Epidermal melanocyte (primary cell): ENCODE measurements at regions not wholly inside any gene's neighbourhood (a gene's known extent, or its start where the extent isn't known, plus 50 kb on each side); places are given as distances from the start of the nearest gene placed in this dataset.

Experiments
- DNase-seq: peaks from one replicate; pipeline ENCODE4 v3.0.0; 2011; ENCODE audit warnings: low spot score; ENCODE audit not compliant: insufficient read length

DNA sequence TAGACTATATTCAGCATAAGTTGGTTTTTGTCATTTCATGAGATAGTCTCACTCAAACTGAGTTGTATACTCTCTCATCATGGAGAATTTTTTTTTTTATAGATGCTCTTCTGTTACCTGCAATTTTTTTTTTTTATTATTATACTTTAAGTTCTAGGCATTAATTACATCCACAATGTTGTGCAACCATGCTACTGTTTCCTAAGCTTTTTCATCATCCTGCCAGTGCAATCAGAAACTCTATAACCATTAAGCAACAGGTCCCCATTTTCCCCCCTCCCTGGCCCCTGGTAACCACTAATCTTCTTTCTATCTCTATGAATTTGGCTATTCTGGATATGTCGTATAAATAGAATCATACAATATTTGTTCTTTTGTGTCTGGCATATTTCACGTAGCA is 321.6 kb downstream of the STIM2 start:
- DNase-seq = no peak

DNA sequence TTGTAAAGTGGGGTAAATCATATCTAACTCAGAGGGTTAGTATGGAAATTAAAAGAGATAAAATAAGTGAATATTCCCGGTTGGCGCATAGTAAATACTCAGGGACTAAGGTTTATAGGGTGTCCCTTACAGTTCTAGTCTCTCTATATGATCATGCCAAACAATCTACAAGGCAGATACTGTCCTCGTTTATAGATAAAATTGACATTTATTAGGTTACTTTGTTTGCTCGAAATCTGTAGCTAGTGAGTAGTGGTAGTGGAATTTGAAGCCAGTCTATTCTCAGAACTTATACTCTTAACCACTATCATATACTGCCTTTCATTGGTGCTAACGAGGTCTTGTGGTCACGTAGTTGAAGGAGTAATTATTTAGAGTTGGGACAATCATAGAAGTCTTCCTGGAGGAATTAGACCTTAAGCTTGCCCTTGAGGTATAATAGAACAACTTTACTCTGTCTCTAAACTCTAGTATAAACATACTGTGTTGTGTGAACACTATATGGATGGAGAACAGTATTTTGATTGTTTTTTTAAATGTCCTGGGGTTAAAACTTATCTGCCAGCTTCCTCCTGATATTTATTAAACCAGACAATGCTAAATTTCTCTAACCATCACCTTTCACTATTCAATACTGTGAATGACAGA is 324.0 kb downstream of the STIM2 start:
- no peak for DNase-seq

- no peak for DNase-seq
Observed at GRCh38 chr4:27186710-27187109, 326.1 kb downstream of the STIM2 start.

DNA sequence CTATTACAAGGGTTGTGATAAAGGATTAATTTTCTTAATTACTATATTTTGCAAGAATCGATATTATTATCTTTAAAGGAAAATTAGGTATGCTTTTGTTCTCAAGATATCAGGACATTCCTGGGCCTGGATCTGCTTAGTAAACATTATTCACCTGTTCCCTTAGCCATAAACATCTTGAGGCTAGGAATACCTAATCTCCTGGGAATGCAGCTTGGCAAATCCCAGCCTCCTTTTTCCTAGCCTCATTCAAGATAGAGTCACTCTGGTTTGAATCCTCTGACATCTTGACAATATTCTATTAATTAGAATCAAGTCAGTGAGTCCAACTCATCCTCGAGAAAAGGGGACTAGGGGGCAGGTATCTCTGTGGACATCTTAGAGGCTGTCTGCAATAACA is 327.1 kb downstream of the STIM2 start:
- no peak for DNase-seq

- DNase-seq = no peak
Observed at GRCh38 chr4:27189683-27190082, 329.0 kb downstream of the STIM2 start.

GRCh38 chr4:27191592-27191991 is 331.0 kb downstream of the STIM2 start:
- no peak for DNase-seq

DNA sequence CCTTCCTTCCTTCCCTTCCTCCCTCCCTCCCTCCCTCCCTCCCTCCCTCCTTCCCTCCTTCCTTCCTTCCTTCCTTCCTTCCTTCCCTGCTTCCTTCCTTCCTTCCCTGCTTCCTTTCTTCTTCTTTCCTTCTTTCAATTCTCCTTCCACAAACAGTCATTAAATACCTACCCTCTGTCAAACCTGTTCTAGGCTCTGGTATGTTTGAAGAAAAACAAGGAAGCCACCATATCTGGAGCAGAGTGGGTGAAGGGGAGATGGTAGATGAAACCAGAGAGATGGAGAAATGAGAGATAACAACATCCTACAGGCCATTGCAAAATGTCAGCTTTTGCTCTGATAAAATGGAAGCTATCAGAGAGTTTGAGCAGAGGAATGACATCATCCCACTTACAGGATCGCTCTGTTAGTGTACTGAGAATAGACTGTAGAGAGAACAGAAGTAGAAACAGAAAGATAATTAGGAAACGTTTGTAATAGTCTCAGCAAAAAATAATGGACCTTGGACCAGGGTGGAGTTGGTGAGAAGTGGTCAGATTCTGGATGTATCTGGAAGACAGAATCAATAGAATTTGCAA is 334.0 kb downstream of the STIM2 start:
- no peak for DNase-seq

DNA sequence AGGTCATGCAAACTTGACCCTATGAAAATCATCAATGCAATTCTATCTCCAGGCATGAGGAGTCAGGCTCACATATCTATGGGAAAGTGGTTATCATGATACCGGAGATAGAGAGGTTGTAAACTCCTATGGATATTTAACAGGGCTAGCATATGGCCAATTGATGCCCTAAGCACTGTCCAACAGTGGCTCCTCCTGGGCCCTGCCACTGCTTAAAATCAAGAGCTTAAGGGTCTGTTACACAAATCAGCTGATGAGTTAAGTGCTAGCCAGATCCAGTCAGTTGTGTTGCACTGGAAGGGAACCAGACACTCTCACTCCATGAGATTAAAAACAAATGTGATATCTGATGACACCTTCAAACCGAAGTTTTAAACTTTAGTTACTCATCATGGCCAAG is 337.6 kb downstream of the STIM2 start:
- no peak for DNase-seq

DNA sequence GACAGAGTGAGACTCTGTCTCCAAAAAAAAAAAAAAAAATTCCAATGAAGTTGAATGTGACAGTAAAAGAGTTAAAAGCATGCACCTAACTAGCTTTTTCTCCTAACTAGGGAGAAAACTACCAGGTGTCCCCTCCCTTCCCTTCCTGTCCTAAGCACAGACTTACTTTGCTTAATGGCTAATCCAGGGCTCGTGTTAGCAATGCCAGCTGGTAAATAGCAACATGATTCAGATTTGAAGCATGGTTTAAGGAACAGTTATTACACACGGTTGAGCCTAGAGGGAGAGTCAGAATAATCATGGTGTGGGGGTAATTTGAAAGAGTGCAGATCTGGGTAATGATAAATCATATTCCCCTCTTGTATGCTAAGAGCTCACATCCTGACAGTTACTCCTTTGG is 338.3 kb downstream of the STIM2 start:
- no peak for DNase-seq

DNA sequence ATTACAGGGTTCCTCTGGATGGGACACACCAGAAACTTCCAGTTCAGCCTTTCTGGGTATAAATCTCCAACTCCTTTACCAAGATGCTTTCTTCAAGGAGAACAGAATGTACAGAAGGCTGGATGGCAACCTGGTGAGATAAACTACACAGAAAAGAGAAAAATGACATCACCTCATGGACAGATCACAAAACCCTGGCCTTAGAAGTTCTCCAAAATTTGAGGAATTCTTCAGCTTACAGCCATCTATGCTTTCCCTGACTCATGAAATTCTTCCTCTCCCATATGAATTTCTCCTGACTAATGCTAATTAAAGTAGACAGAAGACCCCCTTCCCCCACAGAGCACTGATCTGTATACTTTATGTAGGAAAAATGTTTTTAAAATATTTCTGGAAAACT is 345.4 kb downstream of the STIM2 start:
- DNase-seq = no peak

DNA sequence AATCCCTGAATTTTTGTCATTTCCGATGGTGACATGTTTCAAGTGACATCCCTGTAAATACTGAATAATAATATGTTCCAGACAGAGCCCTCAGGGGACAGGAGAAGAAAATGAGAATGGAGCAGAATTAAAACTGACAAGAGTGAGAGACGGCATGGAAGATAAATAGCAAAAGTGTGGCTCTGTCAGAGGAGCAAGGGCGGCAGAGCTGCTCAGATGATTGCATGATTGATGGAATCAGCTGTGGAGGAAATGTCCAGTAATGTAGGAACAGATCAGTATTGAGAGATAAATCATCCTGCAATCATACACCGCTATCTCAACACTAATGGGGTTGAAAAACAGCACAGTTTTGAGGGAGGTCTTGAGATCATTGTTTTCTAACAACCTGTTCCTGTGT is 350.3 kb downstream of the STIM2 start:
- no peak for DNase-seq

GRCh38 chr4:27214010-27214409 is 353.4 kb downstream of the STIM2 start:
- DNase-seq = no peak

- no peak for DNase-seq
Observed at GRCh38 chr4:27215220-27215826, 354.7 kb downstream of the STIM2 start.

DNA sequence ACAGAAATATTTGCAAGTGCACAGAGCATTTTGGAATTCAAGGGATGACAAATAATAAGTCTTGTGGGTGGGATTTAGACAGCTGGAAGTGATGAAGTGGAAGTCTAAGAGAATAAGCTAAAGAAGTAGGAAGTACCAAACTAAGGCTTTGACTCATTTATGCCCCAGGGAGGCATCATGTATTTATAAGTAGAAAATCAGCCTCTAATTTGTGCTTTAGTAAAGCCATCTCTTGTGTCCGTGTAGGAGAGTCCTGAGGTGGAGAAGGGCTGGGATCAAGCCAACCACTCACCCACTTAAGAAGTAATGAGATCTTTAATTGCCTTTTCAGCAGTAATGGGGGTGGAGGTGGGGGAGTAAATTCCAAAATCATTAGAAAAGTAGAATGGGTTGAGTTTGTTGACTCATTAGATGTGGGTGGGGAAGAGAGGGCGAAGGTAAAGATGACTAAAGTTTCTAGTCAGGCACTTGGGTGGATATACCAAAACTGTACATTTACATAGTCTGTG is 356.7 kb downstream of the STIM2 start:
- DNase-seq = no peak

GRCh38 chr4:27218013-27218412 is 357.4 kb downstream of the STIM2 start:
- no peak for DNase-seq

DNA sequence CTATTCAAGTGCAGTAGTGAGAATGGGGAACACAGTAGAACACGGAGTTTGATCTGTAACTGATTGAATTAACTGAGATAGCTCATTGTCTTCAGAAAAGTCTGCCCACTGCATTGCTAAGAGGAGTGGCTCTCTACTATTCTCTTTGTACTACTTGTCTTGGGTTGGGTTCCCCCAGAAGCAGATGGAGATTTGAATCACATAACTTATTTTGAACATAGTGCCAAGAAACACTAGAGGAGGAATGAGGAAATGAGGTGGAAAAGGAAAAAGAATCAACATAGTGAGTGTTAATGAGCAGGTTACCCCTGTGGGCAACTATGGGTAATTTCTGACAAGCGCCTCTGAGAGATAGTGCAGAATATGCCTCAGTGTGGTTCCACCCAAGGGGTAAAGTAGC is 362.7 kb downstream of the STIM2 start:
- DNase-seq = no peak

GRCh38 chr4:27233531-27233930 is 372.9 kb downstream of the STIM2 start:
- DNase-seq = no peak

- DNase-seq = no peak
Observed at GRCh38 chr4:27234306-27234899, 373.8 kb downstream of the STIM2 start.

GRCh38 chr4:27239641-27240040 is 379.0 kb downstream of the STIM2 start:
- DNase-seq = no peak

DNA sequence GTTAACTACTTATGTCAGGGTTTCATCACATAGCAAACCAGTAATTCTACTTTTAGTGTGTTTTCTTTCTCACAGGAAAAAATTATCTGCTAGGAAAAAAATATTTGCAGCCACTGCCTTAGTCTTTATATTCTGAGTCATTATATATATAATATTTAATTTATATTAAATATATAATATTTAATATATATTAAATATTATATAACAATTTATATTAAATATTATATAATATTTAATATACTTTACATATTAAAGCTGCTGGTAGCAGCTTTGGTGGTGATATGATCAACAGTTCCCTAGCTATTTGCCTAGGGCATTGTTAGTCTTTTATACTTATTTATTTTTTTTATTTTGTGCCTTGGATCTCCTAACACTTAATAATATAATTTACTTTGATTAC is 381.6 kb downstream of the STIM2 start:
- no peak for DNase-seq

DNA sequence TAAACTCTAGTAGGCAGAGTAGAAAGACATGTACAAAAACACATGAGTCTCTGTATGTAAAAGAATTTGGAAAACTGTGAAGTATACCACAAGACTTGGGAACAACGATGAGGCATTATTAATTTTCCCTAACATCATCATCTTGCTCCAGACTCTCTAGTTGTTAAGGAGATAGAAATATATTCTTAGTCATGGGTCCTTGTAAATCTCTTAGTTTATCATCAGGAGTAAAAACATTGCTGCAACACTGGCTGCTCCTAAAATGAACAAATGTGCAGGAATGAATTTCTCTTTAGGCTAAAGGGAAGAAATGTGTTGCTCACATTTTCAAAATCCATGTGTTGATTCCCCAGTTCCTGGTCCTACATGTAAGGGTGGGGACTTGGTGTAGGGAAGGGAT is 384.6 kb downstream of the STIM2 start:
- no peak for DNase-seq

- DNase-seq = no peak
Observed at GRCh38 chr4:27248829-27249228, 388.2 kb downstream of the STIM2 start.

- DNase-seq = no peak
Observed at GRCh38 chr4:27251771-27252170, 391.1 kb downstream of the STIM2 start.
